Activated T-helper 1 cell treated with anti-CD3 and anti-CD28 coated beads, Interleukin-12 subunit alpha, Interleukin-12 subunit beta, Interleukin-2, Interleukin-4 antibody, amounts not matched to agents 30 ng/mL and 10 ng/mL and 1 ng/mL, durations not matched to agents 14 hours and 24 hours and 36 hours (primary cell): ENCODE measurements at regions not wholly inside any gene's neighbourhood (a gene's known extent, or its start where the extent isn't known, plus 50 kb on each side); places are given as distances from the start of the nearest gene placed in this dataset.

ENCODE experiments used
- DNase-seq: peaks from one replicate; pipeline ENCODE4 v3.0.0; 2021; ENCODE audit warnings: low spot score
- H3K27ac Mint-ChIP-seq: one replicate; pipeline ENCODE4 v1.8.0; 2021; ENCODE audit warnings: mild to moderate bottlenecking, mixed read lengths
- H3K27me3 Mint-ChIP-seq: one replicate; pipeline ENCODE4 v1.8.0; 2022; ENCODE audit warnings: mild to moderate bottlenecking, moderate library complexity, mixed read lengths; ENCODE audit not compliant: insufficient read depth
- H3K36me3 Mint-ChIP-seq: one replicate; pipeline ENCODE4 v1.8.0; 2021; ENCODE audit warnings: low read depth, mixed read lengths
- H3K4me1 Mint-ChIP-seq: one replicate; pipeline ENCODE4 v1.8.0; 2021; ENCODE audit warnings: low read depth, mixed read lengths
- H3K4me3 Mint-ChIP-seq: one replicate; pipeline ENCODE4 v1.8.0; 2021; ENCODE audit warnings: mild to moderate bottlenecking, moderate library complexity, mixed read lengths
- H3K9me3 Mint-ChIP-seq: one replicate; pipeline ENCODE4 v1.8.0; 2021; ENCODE audit warnings: mixed read lengths
- intact Hi-C: fragments of 100-400 bp; cut with micrococcal nuclease; formaldehyde crosslinking; loops from one replicate; pipeline ENCODE4 v1.15.1; 2024

- H3K27ac Mint-ChIP-seq = no peak overlapping the region
- intact Hi-C loops = no loop called here
- H3K36me3 Mint-ChIP-seq = no peaks in the 10 kb centered on the region
- H3K4me1 Mint-ChIP-seq = no peaks in the 10 kb centered on the region
- no peaks in the 10 kb centered on the region for H3K27me3 Mint-ChIP-seq
- no peaks in the 10 kb centered on the region for H3K9me3 Mint-ChIP-seq
- DNase-seq = no peak
- no peak overlapping the region for H3K4me3 Mint-ChIP-seq
These were observed 528.9 kb downstream of the DACH1 start for GRCh38 chr13:71338070-71338469.

- Mint-ChIP-seq H3K4me3 (no peak overlapping the region), H3K36me3 (no peaks in the 10 kb centered on the region), H3K9me3 (no peaks in the 10 kb centered on the region), H3K27ac (no peak overlapping the region), H3K27me3 (no peaks in the 10 kb centered on the region), H3K4me1 (no peaks in the 10 kb centered on the region)
- intact Hi-C loops = no loop called here
- no peak for DNase-seq
These were observed 539.7 kb downstream of the DACH1 start for GRCh38 chr13:71327266-71327665.

GRCh38 chr13:71325556-71325955 is 541.4 kb downstream of the DACH1 start:
- Mint-ChIP-seq H3K4me1 (no peaks in the 10 kb centered on the region), H3K27me3 (no peaks in the 10 kb centered on the region)

GRCh38 chr13:71323266-71323665 is 543.7 kb downstream of the DACH1 start:
- no peaks in the 10 kb centered on the region for H3K4me1 Mint-ChIP-seq
- no peak for DNase-seq
- intact Hi-C loops = no loop called here
- no peak overlapping the region for H3K4me3 Mint-ChIP-seq
- H3K27me3 Mint-ChIP-seq = no peaks in the 10 kb centered on the region
- no peaks in the 10 kb centered on the region for H3K9me3 Mint-ChIP-seq
- no peak overlapping the region for H3K27ac Mint-ChIP-seq
- H3K36me3 Mint-ChIP-seq = no peaks in the 10 kb centered on the region

More at GRCh38 chr13:71325556-71325955, 541.4 kb downstream of the DACH1 start:
- Mint-ChIP-seq H3K36me3 (no peaks in the 10 kb centered on the region), H3K27ac (no peak overlapping the region), H3K4me3 (no peak overlapping the region), H3K9me3 (no peaks in the 10 kb centered on the region)
- no peak for DNase-seq
- intact Hi-C loops = no loop called here

- H3K27me3 Mint-ChIP-seq = peaks cover 1% of the 10 kb centered on the region
- no peaks in the 10 kb centered on the region for H3K9me3 Mint-ChIP-seq
- no peaks in the 10 kb centered on the region for H3K36me3 Mint-ChIP-seq
- H3K4me3 Mint-ChIP-seq = no peak overlapping the region
- intact Hi-C loops = loop anchor here (1.0 kb wide), 1 partner anchor 559 kb away; no protein-coding TSS in a partner anchor
- H3K27ac Mint-ChIP-seq = no peak overlapping the region
- H3K4me1 Mint-ChIP-seq = no peaks in the 10 kb centered on the region
- DNase-seq = no peak
These were observed 546.6 kb downstream of the DACH1 start for GRCh38 chr13:71320452-71320851.

- intact Hi-C loops = no loop called here
- H3K27ac Mint-ChIP-seq = no peak overlapping the region
These were observed 550.1 kb downstream of the DACH1 start for GRCh38 chr13:71316792-71317363.

GRCh38 chr13:71312923-71313322 is 554.1 kb downstream of the DACH1 start:
- H3K9me3 Mint-ChIP-seq = no peaks in the 10 kb centered on the region
- no peaks in the 10 kb centered on the region for H3K4me1 Mint-ChIP-seq
- H3K27me3 Mint-ChIP-seq = peaks cover 1% of the 10 kb centered on the region
- no peak for DNase-seq
- H3K27ac Mint-ChIP-seq = no peak overlapping the region
- no peak overlapping the region for H3K4me3 Mint-ChIP-seq
- H3K36me3 Mint-ChIP-seq = no peaks in the 10 kb centered on the region
- intact Hi-C loops = no loop called here

More at GRCh38 chr13:71316792-71317363, 550.1 kb downstream of the DACH1 start:
- Mint-ChIP-seq H3K36me3 (no peaks in the 10 kb centered on the region), H3K4me1 (no peaks in the 10 kb centered on the region), H3K9me3 (no peaks in the 10 kb centered on the region), H3K4me3 (no peak overlapping the region), H3K27me3 (peaks cover 1% of the 10 kb centered on the region)
- DNase-seq = no peak

- no peak overlapping the region for H3K4me3 Mint-ChIP-seq
- no peaks in the 10 kb centered on the region for H3K4me1 Mint-ChIP-seq
- DNase-seq = no peak
- intact Hi-C loops = no loop called here
- peaks cover 2% of the 10 kb centered on the region for H3K27me3 Mint-ChIP-seq
- no peak overlapping the region for H3K27ac Mint-ChIP-seq
- H3K9me3 Mint-ChIP-seq = no peaks in the 10 kb centered on the region
- no peaks in the 10 kb centered on the region for H3K36me3 Mint-ChIP-seq
These were observed 557.1 kb downstream of the DACH1 start for GRCh38 chr13:71309905-71310304.

GRCh38 chr13:71306821-71307220 is 560.2 kb downstream of the DACH1 start:
- Mint-ChIP-seq H3K27me3 (peaks cover 4% of the 10 kb centered on the region), H3K4me3 (no peak overlapping the region), H3K36me3 (no peaks in the 10 kb centered on the region), H3K27ac (no peak overlapping the region), H3K9me3 (no peaks in the 10 kb centered on the region), H3K4me1 (no peaks in the 10 kb centered on the region)
- intact Hi-C loops = no loop called here
- no peak for DNase-seq

- Mint-ChIP-seq H3K36me3 (no peaks in the 10 kb centered on the region), H3K27ac (no peak overlapping the region), H3K4me3 (no peak overlapping the region), H3K27me3 (peaks cover 4% of the 10 kb centered on the region), H3K4me1 (no peaks in the 10 kb centered on the region), H3K9me3 (no peaks in the 10 kb centered on the region)
- intact Hi-C loops = no loop called here
- DNase-seq = no peak
These were observed 562.1 kb downstream of the DACH1 start for GRCh38 chr13:71304861-71305260.

- intact Hi-C loops = no loop called here
These were observed 563.9 kb downstream of the DACH1 start for GRCh38 chr13:71303144-71303543.

GRCh38 chr13:71300602-71301001 is 566.4 kb downstream of the DACH1 start:
- no peaks in the 10 kb centered on the region for H3K4me1 Mint-ChIP-seq
- no peaks in the 10 kb centered on the region for H3K36me3 Mint-ChIP-seq
- no peak for DNase-seq
- intact Hi-C loops = no loop called here
- no peak overlapping the region for H3K27ac Mint-ChIP-seq
- no peaks in the 10 kb centered on the region for H3K9me3 Mint-ChIP-seq
- H3K4me3 Mint-ChIP-seq = no peak overlapping the region
- H3K27me3 Mint-ChIP-seq = peaks cover 2% of the 10 kb centered on the region

More at GRCh38 chr13:71303144-71303543, 563.9 kb downstream of the DACH1 start:
- H3K36me3 Mint-ChIP-seq = no peaks in the 10 kb centered on the region
- no peak overlapping the region for H3K27ac Mint-ChIP-seq
- peaks cover 4% of the 10 kb centered on the region for H3K27me3 Mint-ChIP-seq
- no peak for DNase-seq
- no peaks in the 10 kb centered on the region for H3K9me3 Mint-ChIP-seq
- no peaks in the 10 kb centered on the region for H3K4me1 Mint-ChIP-seq
- no peak overlapping the region for H3K4me3 Mint-ChIP-seq

GRCh38 chr13:71291842-71292146 is 575.2 kb downstream of the DACH1 start:
- peaks cover 14% of the 10 kb centered on the region for H3K4me1 Mint-ChIP-seq
- H3K36me3 Mint-ChIP-seq = peaks cover 1% of the 10 kb centered on the region
- peaks cover 9% of the 10 kb centered on the region for H3K9me3 Mint-ChIP-seq
- H3K27ac Mint-ChIP-seq = no peak overlapping the region
- no peak for DNase-seq
- intact Hi-C loops = loop anchor here (5.0 kb wide), 1 partner anchor 1436 kb away; the partner anchor contains the start of genes BORA and MZT1
- no peak overlapping the region for H3K4me3 Mint-ChIP-seq
- H3K27me3 Mint-ChIP-seq = peaks cover 9% of the 10 kb centered on the region
